GM19238 (cell line): ENCODE measurements at regions not wholly inside any gene's neighbourhood (a gene's known extent, or its start where the extent isn't known, plus 50 kb on each side); places are given as distances from the start of the nearest gene placed in this dataset.

ENCODE experiments used
- DNase-seq: peaks from one replicate; pipeline ENCODE4 v3.0.0; 2011; ENCODE audit warnings: low spot score; ENCODE audit not compliant: insufficient read length

DNA sequence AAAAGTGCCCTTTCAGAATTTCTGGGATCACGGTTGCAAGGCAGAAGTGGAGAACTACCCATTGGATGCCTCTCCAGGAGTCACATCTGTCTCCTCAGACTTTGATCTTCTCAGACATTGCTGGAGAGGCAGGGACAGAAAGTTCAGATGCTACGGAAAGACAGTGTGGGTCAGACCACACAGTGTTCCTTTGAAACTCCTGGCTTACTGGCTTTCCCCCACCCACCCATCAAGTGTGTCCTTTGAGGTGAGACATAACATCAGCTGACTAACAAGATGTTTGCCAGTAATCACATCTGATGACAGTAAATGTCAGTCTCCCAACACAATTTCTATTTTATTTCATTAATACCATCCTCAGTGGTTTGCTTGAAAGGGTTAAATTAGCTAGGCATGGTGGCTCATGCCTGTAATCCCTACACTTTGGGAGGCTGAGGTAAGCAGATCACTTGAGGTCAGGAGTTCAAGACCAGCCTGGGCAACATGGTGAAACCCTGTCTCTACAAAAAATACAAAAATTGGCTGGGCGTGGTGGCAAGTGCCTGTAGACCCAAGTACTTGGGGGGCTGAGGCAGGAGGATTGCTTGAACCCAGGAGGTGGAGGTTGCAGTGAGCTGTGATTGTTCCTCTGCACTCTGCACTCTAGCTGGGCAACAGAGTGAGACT, 67.2 kb upstream of the SNX9 start:
- no peak for DNase-seq

GRCh38 chr6:157756708-157757429, 66.2 kb upstream of the SNX9 start:
- DNase-seq, result peak; percentile 52

DNA sequence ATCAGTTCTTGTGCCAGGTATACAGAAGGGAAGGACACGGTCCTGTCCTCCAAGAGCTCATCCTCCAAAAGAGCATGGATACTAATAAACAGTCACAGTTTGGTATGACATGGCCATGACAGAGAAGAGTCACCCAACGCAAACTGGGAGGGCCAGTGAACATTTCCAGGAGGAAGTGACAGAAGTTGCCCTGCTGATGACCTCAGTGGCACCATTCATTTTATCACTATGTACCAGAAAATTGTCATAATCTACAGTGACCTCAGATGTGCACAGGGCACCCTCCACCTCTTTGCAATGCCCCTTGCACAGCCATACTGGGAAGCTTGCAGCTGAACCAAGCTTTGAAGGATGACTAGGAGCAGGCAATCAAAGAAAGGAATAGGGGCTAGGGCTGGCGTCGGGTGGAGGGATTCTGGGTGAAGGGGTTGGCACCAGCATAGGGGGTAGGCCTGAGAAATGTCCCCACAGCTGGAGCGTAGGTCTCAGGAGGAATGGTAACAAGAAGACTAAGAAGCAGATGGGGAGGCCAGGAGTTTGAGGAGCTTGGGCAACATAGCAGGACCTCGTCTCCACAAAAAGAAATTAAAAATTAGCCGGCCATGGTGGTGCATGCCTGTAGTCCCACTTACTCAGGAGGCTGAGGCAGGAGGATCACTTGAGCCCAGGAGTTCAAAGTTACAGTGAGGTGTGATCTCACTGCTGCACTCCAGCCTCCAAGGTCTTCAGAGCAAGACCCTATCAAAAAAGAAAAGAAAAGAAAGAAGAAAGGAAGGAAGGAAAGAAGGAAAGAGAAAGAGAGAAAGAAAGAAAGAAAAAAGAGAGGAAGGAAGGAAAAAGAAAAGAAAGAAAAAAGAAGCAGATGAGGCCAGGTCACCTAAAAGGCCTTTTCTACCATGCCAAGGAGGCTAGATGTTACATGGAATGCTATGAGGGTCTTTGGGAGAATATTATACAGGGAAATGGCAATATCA, 65.3 kb upstream of the SNX9 start:
- DNase-seq, result no peak

GRCh38 chr6:157758516-157759023, 64.5 kb upstream of the SNX9 start:
- DNase-seq, result no peak

DNA sequence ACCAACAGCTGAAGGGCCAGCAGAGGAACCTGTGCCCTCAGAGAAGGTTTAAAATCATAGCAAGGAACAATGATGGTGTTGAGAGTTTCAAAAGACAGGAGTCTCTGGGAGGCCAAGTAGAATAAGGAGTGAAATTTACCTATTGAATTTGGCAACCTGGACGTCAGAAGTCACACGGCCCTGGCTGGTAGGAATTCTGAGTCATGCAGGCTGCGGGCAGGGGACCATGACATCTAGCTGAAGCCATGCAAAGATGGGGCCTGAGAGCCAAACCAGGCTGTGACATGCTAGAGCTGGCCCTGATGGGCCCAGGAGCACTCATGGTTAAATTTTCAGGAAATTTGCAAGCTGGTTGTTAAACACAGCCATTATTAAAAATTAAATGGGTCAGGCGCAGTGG, 64.0 kb upstream of the SNX9 start:
- DNase-seq, result no peak

GRCh38 chr6:157760137-157760536, 62.9 kb upstream of the SNX9 start:
- DNase-seq, result no peak

DNA sequence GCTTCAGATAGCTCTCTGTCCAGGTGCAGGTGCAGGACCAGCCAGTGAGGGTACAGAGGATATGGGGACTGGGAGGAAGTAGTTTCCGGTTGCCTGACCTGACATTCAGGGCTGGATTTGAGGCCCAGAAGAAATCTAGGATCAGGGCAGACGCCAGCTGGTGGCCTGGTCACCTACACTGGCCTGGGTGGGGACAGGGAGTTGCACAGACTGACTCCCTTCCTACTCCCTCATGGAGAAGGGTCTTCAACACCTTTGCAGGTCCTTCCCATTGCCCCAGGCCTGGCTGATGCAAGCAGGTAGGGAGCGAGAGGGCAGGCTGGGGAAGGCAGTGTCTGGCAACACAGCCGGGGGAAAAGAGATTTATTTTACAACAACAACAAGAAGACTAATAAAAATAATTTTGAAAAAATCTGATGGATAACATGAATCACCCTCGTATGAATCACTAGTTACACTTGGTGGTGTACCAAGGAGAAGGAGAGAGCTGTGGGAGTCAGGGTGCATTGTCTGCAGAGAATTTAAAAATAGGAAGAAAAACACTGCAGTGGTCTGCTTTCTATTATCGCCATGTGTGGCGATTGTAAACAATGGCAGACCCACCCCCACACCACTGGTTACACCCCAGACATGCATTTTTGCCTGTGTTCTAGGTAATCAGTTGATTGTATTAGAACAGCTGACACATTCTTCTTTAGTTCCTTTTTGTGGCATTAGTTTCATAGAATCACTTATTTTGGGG, 62.3 kb upstream of the SNX9 start:
- DNase-seq, result no peak

- no peak for DNase-seq
Measured at GRCh38 chr6:157761331-157761921, 61.6 kb upstream of the SNX9 start.

DNA sequence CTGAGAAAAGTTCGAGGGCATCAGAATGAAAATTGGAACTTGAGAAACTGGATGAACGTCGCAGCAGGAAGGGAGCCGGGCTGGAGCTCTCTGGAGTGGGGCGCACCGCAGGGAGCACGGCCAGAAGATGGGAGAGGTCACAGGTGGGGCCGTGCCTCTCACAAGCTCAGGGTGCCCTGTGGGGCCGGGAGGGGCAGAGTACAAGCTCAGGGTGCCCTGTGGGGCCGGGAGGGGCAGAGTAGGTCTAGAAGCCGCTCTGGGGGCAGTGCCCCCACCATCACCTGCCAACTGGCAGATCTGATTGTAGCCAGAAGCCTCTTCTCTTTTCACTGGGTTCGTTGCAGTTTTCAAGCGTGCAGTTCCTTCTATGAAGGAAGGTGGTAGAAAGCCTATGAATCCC, 61.1 kb upstream of the SNX9 start:
- DNase-seq, result no peak

DNA sequence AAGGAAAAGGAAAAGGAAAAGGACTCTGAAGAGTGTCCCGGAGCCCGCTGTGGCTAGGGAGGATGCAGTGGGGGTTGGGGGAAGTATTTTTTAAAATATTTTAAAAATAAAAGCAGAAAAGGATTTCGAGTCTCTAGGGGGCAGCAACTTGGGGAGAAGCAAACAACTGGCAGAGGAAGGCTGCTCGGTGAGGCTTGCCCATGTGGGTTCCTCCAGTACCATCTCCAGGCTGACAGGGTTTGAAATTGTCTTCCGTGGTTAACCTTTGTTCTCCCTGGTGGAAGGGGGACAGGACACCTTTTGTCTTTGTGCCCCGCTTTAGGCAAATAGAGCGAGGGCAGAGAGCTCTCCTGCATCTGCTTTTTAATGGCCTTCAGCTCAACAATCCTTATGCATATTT, 60.4 kb upstream of the SNX9 start:
- DNase-seq, result no peak

GRCh38 chr6:157763129-157763903, 59.7 kb upstream of the SNX9 start:
- no peak for DNase-seq

- no peak for DNase-seq
Measured at GRCh38 chr6:157763904-157764177, 59.2 kb upstream of the SNX9 start.

DNA sequence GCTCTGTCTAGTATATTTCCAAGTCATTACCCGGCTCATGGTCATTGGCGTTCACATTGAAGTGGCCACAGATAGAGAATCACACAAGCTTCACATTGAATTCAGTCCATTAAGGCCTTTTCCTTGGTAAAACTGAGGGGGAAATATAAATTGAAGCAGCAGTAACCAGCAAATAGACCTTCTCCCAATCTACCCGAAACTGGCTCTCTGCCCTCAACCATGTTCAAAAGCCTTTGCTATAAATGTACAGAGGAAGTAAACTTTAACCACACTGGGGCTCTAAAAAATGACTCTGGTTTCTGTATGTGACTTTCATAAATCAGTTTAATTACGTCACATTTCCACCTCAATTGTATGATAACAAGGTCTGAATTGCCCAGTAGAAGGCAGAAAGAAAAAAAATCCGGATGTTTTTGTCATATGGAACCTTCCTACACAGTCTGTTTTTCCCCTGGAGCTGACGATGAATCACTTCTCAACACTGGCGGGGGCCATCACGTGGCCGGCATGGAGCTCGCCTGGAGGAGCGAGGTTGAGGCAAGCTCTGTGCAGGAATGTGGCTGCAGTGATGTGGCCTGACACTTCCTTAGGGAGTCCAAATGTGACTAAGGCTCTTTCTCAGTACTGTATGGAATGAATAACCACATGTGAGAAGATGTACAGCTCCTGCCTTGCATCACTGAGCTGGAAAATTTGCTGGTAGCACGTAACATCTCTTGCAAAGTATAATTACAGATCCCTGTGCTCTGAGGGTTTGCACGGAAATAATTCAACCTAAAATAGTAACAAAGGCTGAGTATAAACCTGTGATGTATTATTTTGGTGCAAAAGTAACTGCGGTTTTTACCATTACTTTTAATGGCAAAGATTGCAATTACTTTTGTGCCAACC, 58.6 kb upstream of the SNX9 start:
- DNase-seq, result no peak

GRCh38 chr6:157766901-157767774, 55.9 kb upstream of the SNX9 start:
- no peak for DNase-seq

- no peak for DNase-seq
Measured at GRCh38 chr6:157767775-157768156, 55.3 kb upstream of the SNX9 start.

GRCh38 chr6:157768304-157768703, 54.7 kb upstream of the SNX9 start:
- DNase-seq, result no peak

- DNase-seq, result no peak
Measured at GRCh38 chr6:157768863-157769551, 54.0 kb upstream of the SNX9 start.
